HG03097 (cell line): ENCODE measurements at regions not wholly inside any gene's neighbourhood (a gene's known extent, or its start where the extent isn't known, plus 50 kb on each side); places are given as distances from the start of the nearest gene placed in this dataset.
A peak's percentile ranks its signal among the peaks of the same experiment; 100 is the strongest.
"Not testable (repeated sequence)": the region's sequence is repeated elsewhere in the genome, so short reads cannot be mapped to it uniquely, and the experiment has no call there.

ENCODE experiments used
- ATAC-seq: cut with Tn5 transposase; IDR thresholded peaks from one replicate; pipeline ENCODE4 v1.9.1; 2021; ENCODE audit not compliant: unreplicated experiment, low FRiP score

GRCh38 chr7:125421407-125421806 lies 491.8 kb upstream of the POT1 start:
- not testable (repeated sequence) for ATAC-seq

GRCh38 chr7:125412890-125413665 lies 483.5 kb upstream of the POT1 start:
- ATAC-seq = no peak

GRCh38 chr7:125409921-125410320 lies 480.3 kb upstream of the POT1 start:
- no peak for ATAC-seq

- ATAC-seq = no peak
Measured at GRCh38 chr7:125406111-125406510, 476.5 kb upstream of the POT1 start.

- no peak for ATAC-seq
Measured at GRCh38 chr7:125399408-125399807, 469.8 kb upstream of the POT1 start.

- no peak for ATAC-seq
Measured at GRCh38 chr7:125396466-125397151, 467.0 kb upstream of the POT1 start.

- no peak for ATAC-seq
Measured at GRCh38 chr7:125391921-125392320, 462.3 kb upstream of the POT1 start.

GRCh38 chr7:125390981-125391380 lies 461.4 kb upstream of the POT1 start:
- no peak for ATAC-seq

GRCh38 chr7:125386211-125386610 lies 456.6 kb upstream of the POT1 start:
- no peak for ATAC-seq

- ATAC-seq = no peak
Measured at GRCh38 chr7:125383324-125383723, 453.7 kb upstream of the POT1 start.

GRCh38 chr7:125382401-125382800 lies 452.8 kb upstream of the POT1 start:
- ATAC-seq = no peak

- no peak for ATAC-seq
Measured at GRCh38 chr7:125375942-125376341, 446.3 kb upstream of the POT1 start.

GRCh38 chr7:125370502-125370901 lies 440.9 kb upstream of the POT1 start:
- no peak for ATAC-seq

GRCh38 chr7:125363873-125364272 lies 434.2 kb upstream of the POT1 start:
- ATAC-seq = no peak

GRCh38 chr7:125358551-125359167 lies 429.0 kb upstream of the POT1 start:
- no peak for ATAC-seq

GRCh38 chr7:125357676-125358455 lies 428.2 kb upstream of the POT1 start:
- ATAC-seq = no peak

GRCh38 chr7:125355899-125356298 lies 426.3 kb upstream of the POT1 start:
- ATAC-seq = peak; percentile 50

- ATAC-seq = no peak
Measured at GRCh38 chr7:125347269-125347668, 417.6 kb upstream of the POT1 start.

- no peak for ATAC-seq
Measured at GRCh38 chr7:125338110-125338509, 408.5 kb upstream of the POT1 start.

GRCh38 chr7:125336326-125336725 lies 406.7 kb upstream of the POT1 start:
- ATAC-seq = no peak

- ATAC-seq = no peak
Measured at GRCh38 chr7:125326666-125327255, 397.1 kb upstream of the POT1 start.
